Retinal pigment epithelial cell (primary cell): ENCODE measurements at regions not wholly inside any gene's neighbourhood (a gene's known extent, or its start where the extent isn't known, plus 50 kb on each side); places are given as distances from the start of the nearest gene placed in this dataset.
"Not testable (repeated sequence)": the region's sequence is repeated elsewhere in the genome, so short reads cannot be mapped to it uniquely, and the experiment has no call there.

ENCODE experiments used
- DNase-seq: peaks from one replicate; pipeline ENCODE4 v3.0.0-alpha.2; 2010; ENCODE audit warnings: low read depth
- H3K4me3 ChIP-seq: 2 replicates; pipeline ENCODE4 v1.5.1; 2011; ENCODE audit warnings: mild to moderate bottlenecking, low read length, control low read depth, moderate library complexity
- CTCF ChIP-seq: conservative IDR thresholded peaks from 2 replicates; pipeline ENCODE4 v1.5.1; 2011; ENCODE audit warnings: low read depth, low read length, control low read depth, inconsistent platforms

- no peak for TF ChIP-seq CTCF
- DNase-seq: no peak
- peak within 1 kb of the TSS; percentile 48 for H3K4me3 ChIP-seq
These were observed 266.1 kb downstream of the CGGBP1 start, which contains the start of gene HTR1F for GRCh38 chr3:87792534-87793336. TSS of gene HTR1F (plus strand) at chr3:87792706.

GRCh38 chr3:87792198-87792533, 266.6 kb downstream of the CGGBP1 start:
- TF ChIP-seq CTCF: no peak
- DNase-seq: no peak
- H3K4me3 ChIP-seq: peak overlapping the region; percentile 48

GRCh38 chr3:87791248-87792027, 267.4 kb downstream of the CGGBP1 start:
- no peak for DNase-seq
- TF ChIP-seq CTCF: no peak
- no peak overlapping the region for H3K4me3 ChIP-seq

GRCh38 chr3:87789049-87789448, 269.8 kb downstream of the CGGBP1 start:
- H3K4me3 ChIP-seq, DNase-seq: not testable (repeated sequence)

- no peak overlapping the region for H3K4me3 ChIP-seq
- TF ChIP-seq CTCF: no peak
- no peak for DNase-seq
These were observed 270.3 kb downstream of the CGGBP1 start for GRCh38 chr3:87788516-87788915.

GRCh38 chr3:87780811-87781210, 278.0 kb downstream of the CGGBP1 start:
- no peak for DNase-seq
- no peak for TF ChIP-seq CTCF
- H3K4me3 ChIP-seq: no peak overlapping the region

- TF ChIP-seq CTCF: no peak
- no peak for DNase-seq
- no peak overlapping the region for H3K4me3 ChIP-seq
These were observed 279.9 kb downstream of the CGGBP1 start for GRCh38 chr3:87778876-87779275.
